Activated naive CD4-positive, alpha-beta T cell treated with anti-CD3 and anti-CD28 coated beads for 36 hours (primary cell): ENCODE measurements at regions not wholly inside any gene's neighbourhood (a gene's known extent, or its start where the extent isn't known, plus 50 kb on each side); places are given as distances from the start of the nearest gene placed in this dataset.
"Not testable (repeated sequence)": the region's sequence is repeated elsewhere in the genome, so short reads cannot be mapped to it uniquely, and the experiment has no call there.

Experiments used
- CTCF ChIA-PET: fragments of 350-600 bp; sonication (Branson Sonifier 250); formaldehyde crosslinking; loops from one replicate; lab custom pipeline; 2021; ENCODE audit warnings: antibody characterized with exemption; lab: Charles Lee
- DNase-seq: peaks from one replicate; pipeline ENCODE4 v3.0.0-alpha.2; 2020
- H3K27ac Mint-ChIP-seq: one replicate; pipeline ENCODE4 v1.8.0; 2021; ENCODE audit warnings: mild to moderate bottlenecking, mixed read lengths
- H3K27me3 Mint-ChIP-seq: one replicate; pipeline ENCODE4 v1.8.0; 2021; ENCODE audit warnings: low read depth, mixed read lengths
- H3K36me3 Mint-ChIP-seq: one replicate; pipeline ENCODE4 v1.8.0; 2021; ENCODE audit warnings: low read depth, mixed read lengths
- H3K4me1 Mint-ChIP-seq: one replicate; pipeline ENCODE4 v1.8.0; 2021; ENCODE audit warnings: low read depth, mixed read lengths
- H3K4me3 Mint-ChIP-seq: one replicate; pipeline ENCODE4 v1.8.0; 2021; ENCODE audit warnings: mild to moderate bottlenecking, moderate library complexity, mixed read lengths
- H3K9me3 Mint-ChIP-seq: one replicate; pipeline ENCODE4 v1.8.0; 2021; ENCODE audit warnings: mixed read lengths
- intact Hi-C: fragments of 100-400 bp; cut with micrococcal nuclease; formaldehyde crosslinking; loops from one replicate; pipeline ENCODE4 v1.15.1; 2023

GRCh38 chr16:49944221-49944620 is 80.8 kb upstream of the CNEP1R1 start:
- H3K27me3 Mint-ChIP-seq = peaks cover 2% of the 10 kb centered on the region
- CTCF ChIA-PET = interaction anchor here (0.8 to 0.9 kb wide), 2 partner anchors 14 to 22 kb away, joined by 3 read pairs; no protein-coding TSS in a partner anchor

GRCh38 chr16:49947907-49948678 is 76.9 kb upstream of the CNEP1R1 start:
- DNase-seq = no peak
- intact Hi-C loops = no loop called here
- Mint-ChIP-seq H3K27ac (no peak overlapping the region), H3K4me3 (no peak overlapping the region), H3K9me3 (no peaks in the 10 kb centered on the region), H3K4me1 (no peaks in the 10 kb centered on the region), H3K27me3 (no peaks in the 10 kb centered on the region), H3K36me3 (no peaks in the 10 kb centered on the region)
- CTCF ChIA-PET = no interaction called here

More at GRCh38 chr16:49944221-49944620, 80.8 kb upstream of the CNEP1R1 start:
- Mint-ChIP-seq H3K27ac (no peak overlapping the region), H3K36me3 (no peaks in the 10 kb centered on the region), H3K4me1 (no peaks in the 10 kb centered on the region), H3K9me3 (no peaks in the 10 kb centered on the region), H3K4me3 (no peak overlapping the region)
- DNase-seq = no peak
- intact Hi-C loops = no loop called here

GRCh38 chr16:49951574-49952195 is 73.3 kb upstream of the CNEP1R1 start:
- intact Hi-C loops = no loop called here
- CTCF ChIA-PET = no interaction called here
- DNase-seq = no peak

GRCh38 chr16:49952386-49952785 is 72.6 kb upstream of the CNEP1R1 start:
- H3K36me3 Mint-ChIP-seq = no peaks in the 10 kb centered on the region
- intact Hi-C loops = no loop called here
- no peak for DNase-seq
- no peaks in the 10 kb centered on the region for H3K27me3 Mint-ChIP-seq
- H3K4me1 Mint-ChIP-seq = no peaks in the 10 kb centered on the region
- no peaks in the 10 kb centered on the region for H3K9me3 Mint-ChIP-seq
- CTCF ChIA-PET = no interaction called here
- no peak overlapping the region for H3K4me3 Mint-ChIP-seq
- no peak overlapping the region for H3K27ac Mint-ChIP-seq

More at GRCh38 chr16:49951574-49952195, 73.3 kb upstream of the CNEP1R1 start:
- H3K27ac Mint-ChIP-seq = no peak overlapping the region
- no peaks in the 10 kb centered on the region for H3K4me1 Mint-ChIP-seq
- H3K36me3 Mint-ChIP-seq = no peaks in the 10 kb centered on the region
- no peaks in the 10 kb centered on the region for H3K27me3 Mint-ChIP-seq
- no peak overlapping the region for H3K4me3 Mint-ChIP-seq
- no peaks in the 10 kb centered on the region for H3K9me3 Mint-ChIP-seq

- H3K4me1 Mint-ChIP-seq = no peaks in the 10 kb centered on the region
Measured at GRCh38 chr16:49953090-49953489, 71.9 kb upstream of the CNEP1R1 start.

GRCh38 chr16:49955858-49956257 is 69.2 kb upstream of the CNEP1R1 start:
- intact Hi-C loops = no loop called here
- CTCF ChIA-PET = interaction anchor here (0.5 kb wide), 1 partner anchor 429 kb away, joined by 3 read pairs; no protein-coding TSS in a partner anchor
- H3K9me3 Mint-ChIP-seq = no peaks in the 10 kb centered on the region
- H3K27me3 Mint-ChIP-seq = no peaks in the 10 kb centered on the region
- no peaks in the 10 kb centered on the region for H3K36me3 Mint-ChIP-seq
- H3K4me3 Mint-ChIP-seq = no peak overlapping the region
- no peak overlapping the region for H3K27ac Mint-ChIP-seq
- no peak for DNase-seq
- no peaks in the 10 kb centered on the region for H3K4me1 Mint-ChIP-seq

More at GRCh38 chr16:49953090-49953489, 71.9 kb upstream of the CNEP1R1 start:
- Mint-ChIP-seq H3K4me3 (no peak overlapping the region), H3K36me3 (no peaks in the 10 kb centered on the region), H3K27me3 (no peaks in the 10 kb centered on the region), H3K9me3 (no peaks in the 10 kb centered on the region), H3K27ac (no peak overlapping the region)
- intact Hi-C loops = no loop called here
- CTCF ChIA-PET = no interaction called here
- DNase-seq = no peak

GRCh38 chr16:49956915-49957314 is 68.1 kb upstream of the CNEP1R1 start:
- H3K36me3 Mint-ChIP-seq = no peaks in the 10 kb centered on the region
- H3K4me3 Mint-ChIP-seq = no peak overlapping the region
- no peaks in the 10 kb centered on the region for H3K9me3 Mint-ChIP-seq
- H3K4me1 Mint-ChIP-seq = no peaks in the 10 kb centered on the region
- H3K27ac Mint-ChIP-seq = no peak overlapping the region
- no peak for DNase-seq
- CTCF ChIA-PET = no interaction called here
- H3K27me3 Mint-ChIP-seq = no peaks in the 10 kb centered on the region
- intact Hi-C loops = no loop called here

GRCh38 chr16:49958448-49958847 is 66.6 kb upstream of the CNEP1R1 start:
- no peak for DNase-seq
- CTCF ChIA-PET = interaction anchor here (0.6 to 1.4 kb wide), 6 partner anchors 14 to 220 kb away, joined by 3 to 4 read pairs (median 3); no protein-coding TSS in a partner anchor
- no peaks in the 10 kb centered on the region for H3K4me1 Mint-ChIP-seq
- H3K9me3 Mint-ChIP-seq = no peaks in the 10 kb centered on the region
- H3K4me3 Mint-ChIP-seq = no peak overlapping the region
- intact Hi-C loops = no loop called here
- no peaks in the 10 kb centered on the region for H3K36me3 Mint-ChIP-seq
- no peak overlapping the region for H3K27ac Mint-ChIP-seq
- no peaks in the 10 kb centered on the region for H3K27me3 Mint-ChIP-seq

- Mint-ChIP-seq H3K4me1 (no peaks in the 10 kb centered on the region), H3K4me3 (no peak overlapping the region), H3K9me3 (no peaks in the 10 kb centered on the region), H3K27ac (no peak overlapping the region), H3K27me3 (peaks cover 2% of the 10 kb centered on the region), H3K36me3 (no peaks in the 10 kb centered on the region)
- DNase-seq = no peak
- intact Hi-C loops = no loop called here
- CTCF ChIA-PET = no interaction called here
Measured at GRCh38 chr16:49959552-49960277, 65.3 kb upstream of the CNEP1R1 start.

- H3K9me3 Mint-ChIP-seq = no peaks in the 10 kb centered on the region
- H3K27ac Mint-ChIP-seq = no peak overlapping the region
- no peaks in the 10 kb centered on the region for H3K36me3 Mint-ChIP-seq
- no peak overlapping the region for H3K4me3 Mint-ChIP-seq
- peaks cover 2% of the 10 kb centered on the region for H3K27me3 Mint-ChIP-seq
- CTCF ChIA-PET = no interaction called here
- no peaks in the 10 kb centered on the region for H3K4me1 Mint-ChIP-seq
- DNase-seq = no peak
- intact Hi-C loops = no loop called here
Measured at GRCh38 chr16:49961089-49961488, 63.9 kb upstream of the CNEP1R1 start.

GRCh38 chr16:49962566-49962965 is 62.5 kb upstream of the CNEP1R1 start:
- H3K4me3 Mint-ChIP-seq, H3K4me1 Mint-ChIP-seq, H3K9me3 Mint-ChIP-seq, DNase-seq, CTCF ChIA-PET, H3K27me3 Mint-ChIP-seq, intact Hi-C loops, H3K27ac Mint-ChIP-seq, H3K36me3 Mint-ChIP-seq: not testable (repeated sequence)

- H3K27ac Mint-ChIP-seq = no peak overlapping the region
- H3K4me1 Mint-ChIP-seq = no peaks in the 10 kb centered on the region
- DNase-seq = no peak
- no peaks in the 10 kb centered on the region for H3K9me3 Mint-ChIP-seq
- no peak overlapping the region for H3K4me3 Mint-ChIP-seq
- H3K36me3 Mint-ChIP-seq = no peaks in the 10 kb centered on the region
- peaks cover 17% of the 10 kb centered on the region for H3K27me3 Mint-ChIP-seq
- CTCF ChIA-PET = no interaction called here
- intact Hi-C loops = no loop called here
Measured at GRCh38 chr16:49964316-49964715, 60.7 kb upstream of the CNEP1R1 start.
